ENCODE measurements at regions not wholly inside any gene's neighbourhood (a gene's known extent, or its start where the extent isn't known, plus 50 kb on each side); places are given as distances from the start of the nearest gene placed in this dataset.

GRCh38 chr9:87810008-87810407, 72.7 kb upstream of the SPATA31E1 start:
- TF ChIP-seq USF2 (CRISPR knock-in tag; IDR thresholded peaks at IDR 0.05) (no peak), ZNF589 (CRISPR knock-in tag; IDR thresholded peaks at IDR 0.05; ENCODE audit: low read depth) (no peak)
